Naive thymus-derived CD8-positive, alpha-beta T cell (primary cell): ENCODE measurements at regions not wholly inside any gene's neighbourhood (a gene's known extent, or its start where the extent isn't known, plus 50 kb on each side); places are given as distances from the start of the nearest gene placed in this dataset.
"Not testable (repeated sequence)": the region's sequence is repeated elsewhere in the genome, so short reads cannot be mapped to it uniquely, and the experiment has no call there.

ENCODE experiments used
- ATAC-seq, 2 donors: fragments of 150-1000 bp; cut with Tn5 transposase in 1 of 2; sonication (Bioruptor Pico), chemical (Tn5 transposase) in 1 of 2; 1 replicate in 1 of 2; 2 replicates in 1 of 2; pipeline ENCODE4 v1.10.0; 2021; ENCODE audit warnings: mild to moderate bottlenecking in 2 of 2, moderate library complexity in 2 of 2
- POLR2A ChIA-PET: fragments of 350-600 bp; sonication (Branson Sonifier 250); formaldehyde crosslinking; loops from one replicate; lab custom pipeline; 2021; ENCODE audit warnings: antibody characterized with exemption; lab: Charles Lee
- DNase-seq, 10 donors: peaks; one replicate each; pipeline versions ENCODE4 v3.0.0 to v3.0.0-alpha.2; 2020 to 2022
- H3K27ac Mint-ChIP-seq, 10 donors: one replicate each; pipeline ENCODE4 v1.8.0; 2020 to 2022; ENCODE audit warnings: mild to moderate bottlenecking in 10 of 10, mixed read lengths in 10 of 10, moderate library complexity in 4 of 10, inconsistent platforms in 1 of 10
- H3K27me3 Mint-ChIP-seq, 5 donors: one replicate each; pipeline ENCODE4 v1.8.0; 2021 to 2022; ENCODE audit warnings: mixed read lengths in 5 of 5
- H3K36me3 Mint-ChIP-seq, 3 donors: one replicate each; pipeline ENCODE4 v1.8.0; 2020 to 2022; ENCODE audit warnings: mixed read lengths in 3 of 3, mild to moderate bottlenecking in 2 of 3, inconsistent platforms in 1 of 3
- H3K4me1 Mint-ChIP-seq, 4 donors: one replicate each; pipeline ENCODE4 v1.8.0; 2021 to 2022; ENCODE audit warnings: mixed read lengths in 4 of 4
- H3K4me3 Mint-ChIP-seq, 10 donors: one replicate each; pipeline ENCODE4 v1.8.0; 2020 to 2022; ENCODE audit warnings: mild to moderate bottlenecking in 10 of 10, mixed read lengths in 10 of 10, moderate library complexity in 6 of 10, inconsistent platforms in 1 of 10
- H3K9me3 Mint-ChIP-seq, 9 donors: one replicate each; pipeline ENCODE4 v1.8.0; 2020 to 2022; ENCODE audit warnings: mixed read lengths in 9 of 9, mild to moderate bottlenecking in 3 of 9, inconsistent platforms in 1 of 9, moderate library complexity in 1 of 9

DNA sequence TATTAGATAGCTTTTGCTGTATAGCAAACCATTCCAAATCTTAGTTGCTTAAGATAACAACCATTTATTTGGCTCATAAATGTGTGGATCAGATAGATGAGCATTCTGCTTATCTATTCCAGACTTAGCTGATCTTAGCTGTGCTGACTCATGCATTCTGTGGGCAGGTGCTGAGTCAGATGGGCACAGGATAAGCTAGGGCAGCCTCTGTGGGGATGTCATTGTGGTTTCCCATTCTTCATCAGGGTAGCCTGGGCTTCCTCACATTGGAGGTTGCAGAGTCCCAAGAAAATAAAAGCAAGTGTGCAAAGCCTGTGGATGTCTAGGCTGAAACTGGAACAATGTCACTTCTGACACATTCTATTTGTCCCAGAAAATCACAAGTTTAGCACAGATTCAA lies 917.0 kb downstream of the TYW1 start:
- no peak for ATAC-seq
- no peak for DNase-seq
- Mint-ChIP-seq H3K27me3 (no peaks in the 10 kb centered on the region), H3K9me3 (peaks cover 10 to 47% (median 37%) of the 10 kb centered on the region in 9 donors), H3K36me3 (peaks cover 0 to 31% (median 0%) of the 10 kb centered on the region in 3 donors), H3K4me3 (no peak overlapping the region), H3K4me1 (peaks cover 3 to 8% (median 5%) of the 10 kb centered on the region in 4 donors), H3K27ac (no peak overlapping the region)
- POLR2A ChIA-PET: no interaction called here

DNA sequence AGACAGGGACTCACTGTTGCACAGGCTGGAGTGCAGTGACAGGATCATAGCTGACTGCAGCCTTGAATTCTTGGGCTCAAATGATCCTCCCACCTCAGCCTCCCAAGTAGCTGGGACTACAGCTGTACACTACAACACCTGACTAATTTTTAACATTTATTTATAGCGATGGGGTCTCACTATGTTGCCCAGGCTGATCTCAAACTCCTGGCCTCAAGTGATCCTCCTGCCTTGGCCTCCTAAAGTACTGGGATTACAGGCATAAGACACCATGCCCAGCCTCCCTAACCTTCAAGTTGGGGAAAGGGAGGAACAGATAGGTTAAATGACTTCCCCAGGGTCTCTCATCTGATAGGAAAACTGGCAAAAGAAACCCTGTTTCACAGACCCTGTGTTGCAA lies 919.5 kb downstream of the TYW1 start:
- H3K27me3 Mint-ChIP-seq, H3K4me3 Mint-ChIP-seq, POLR2A ChIA-PET, DNase-seq, ATAC-seq, H3K27ac Mint-ChIP-seq: not testable (repeated sequence)
- H3K4me1 Mint-ChIP-seq: peaks cover 3 to 14% (median 6%) of the 10 kb centered on the region in 4 donors
- peaks cover 0 to 38% (median 0%) of the 10 kb centered on the region in 3 donors for H3K36me3 Mint-ChIP-seq
- H3K9me3 Mint-ChIP-seq: peaks cover 16 to 62% (median 41%) of the 10 kb centered on the region in 9 donors

DNA sequence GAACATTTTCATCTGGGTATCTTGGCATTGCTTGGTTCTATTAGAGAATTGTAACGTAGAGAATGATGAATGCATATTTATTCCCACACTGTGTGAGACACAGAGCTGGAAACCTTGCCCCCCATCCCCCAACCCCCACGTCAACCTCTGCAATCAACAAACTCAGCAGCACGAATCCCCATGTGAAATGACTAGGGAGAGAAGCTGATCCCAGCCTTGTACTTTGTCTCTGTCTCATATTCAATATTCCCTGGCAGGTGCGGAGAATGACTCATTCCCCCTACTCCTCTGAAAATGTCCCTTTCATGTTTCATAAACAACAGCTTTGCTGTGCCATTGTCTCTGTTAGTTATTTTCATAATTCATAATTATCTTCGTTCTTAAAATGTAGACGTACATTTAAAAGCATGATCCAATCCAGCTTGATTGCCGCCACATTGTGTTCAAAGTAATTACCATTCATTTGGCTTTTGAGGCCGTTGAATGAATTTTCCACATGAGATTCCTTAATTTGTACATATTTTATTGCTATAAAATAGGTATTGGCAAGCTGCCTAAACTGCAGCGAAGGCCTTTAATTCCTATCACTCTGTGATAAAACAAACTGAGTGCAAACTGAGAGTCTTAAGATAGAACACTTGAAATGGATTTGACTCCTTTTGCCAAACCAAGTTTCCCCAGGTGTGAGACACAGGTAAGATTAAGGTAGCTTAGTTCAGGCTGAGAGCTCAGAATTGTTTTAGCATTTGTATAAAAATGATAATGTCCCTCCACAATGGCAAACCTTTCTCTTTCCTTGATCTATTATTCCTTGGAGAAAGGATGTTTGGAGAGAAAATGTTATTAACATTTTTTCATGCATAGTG lies 920.2 kb downstream of the TYW1 start:
- no peaks in the 10 kb centered on the region for H3K27me3 Mint-ChIP-seq
- peaks cover 3 to 14% (median 6%) of the 10 kb centered on the region in 4 donors for H3K4me1 Mint-ChIP-seq
- peaks cover 0 to 42% (median 0%) of the 10 kb centered on the region in 3 donors for H3K36me3 Mint-ChIP-seq
- peaks cover 18 to 66% (median 45%) of the 10 kb centered on the region in 9 donors for H3K9me3 Mint-ChIP-seq
- no peak for ATAC-seq
- no peak for DNase-seq
- no peak overlapping the region for H3K4me3 Mint-ChIP-seq
- POLR2A ChIA-PET: no interaction called here
- H3K27ac Mint-ChIP-seq: no peak overlapping the region

DNA sequence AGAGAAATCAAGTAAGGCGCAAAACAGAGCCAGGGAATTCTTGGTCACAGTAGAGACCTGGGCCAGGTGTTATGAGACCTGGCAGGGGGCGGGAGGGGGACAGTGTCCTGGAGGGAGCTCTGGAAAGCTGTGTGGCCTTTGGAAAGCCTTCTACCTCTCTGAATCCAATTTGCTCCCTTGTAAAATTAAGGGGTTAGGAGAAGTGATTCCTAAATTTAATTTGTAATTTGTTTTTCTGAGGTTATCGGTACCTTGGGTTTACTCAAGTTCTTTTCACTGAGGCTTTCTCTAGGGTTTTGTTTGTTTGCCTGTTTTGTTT lies 920.8 kb downstream of the TYW1 start:
- DNase-seq: no peak
- Mint-ChIP-seq H3K9me3 (peaks cover 19 to 71% (median 45%) of the 10 kb centered on the region in 9 donors), H3K36me3 (peaks cover 0 to 42% (median 0%) of the 10 kb centered on the region in 3 donors), H3K4me3 (no peak overlapping the region), H3K27me3 (no peaks in the 10 kb centered on the region), H3K4me1 (peaks cover 3 to 14% (median 6%) of the 10 kb centered on the region in 4 donors), H3K27ac (no peak overlapping the region)
- POLR2A ChIA-PET: no interaction called here
- no peak for ATAC-seq

DNA sequence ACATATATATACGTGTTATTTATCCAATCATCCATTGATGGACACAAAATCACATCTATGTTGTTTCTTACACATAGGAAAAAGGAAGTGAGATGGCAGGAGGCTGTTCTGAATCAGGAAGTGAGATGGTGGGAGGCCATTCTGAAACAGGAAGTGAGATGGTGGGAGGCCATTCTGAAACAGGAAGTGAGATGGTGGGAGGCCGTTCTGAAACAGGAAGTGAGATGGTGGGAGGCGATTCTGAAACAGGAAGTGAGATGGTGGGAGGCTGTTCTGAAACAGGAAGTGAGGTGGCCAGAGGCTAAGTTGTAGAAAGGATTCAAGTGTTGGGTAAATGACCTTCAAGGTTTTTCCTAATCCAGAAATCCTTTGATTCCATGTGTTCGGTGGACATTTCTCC lies 921.5 kb downstream of the TYW1 start:
- POLR2A ChIA-PET: no interaction called here
- peaks cover 0 to 42% (median 0%) of the 10 kb centered on the region in 3 donors for H3K36me3 Mint-ChIP-seq
- peak overlapping the region in 8 of 10 donors; percentile 38 to 90 (median 58) for H3K27ac Mint-ChIP-seq
- ATAC-seq: no peak
- peak overlapping the region in 5 of 10 donors; percentile 34 to 55 (median 42) for H3K4me3 Mint-ChIP-seq
- peaks cover 17 to 71% (median 42%) of the 10 kb centered on the region in 9 donors for H3K9me3 Mint-ChIP-seq
- H3K4me1 Mint-ChIP-seq: peaks cover 3 to 14% (median 6%) of the 10 kb centered on the region in 4 donors
- peak in 2 of 10 donors; percentile 7 to 16 for DNase-seq
- H3K27me3 Mint-ChIP-seq: no peaks in the 10 kb centered on the region

DNA sequence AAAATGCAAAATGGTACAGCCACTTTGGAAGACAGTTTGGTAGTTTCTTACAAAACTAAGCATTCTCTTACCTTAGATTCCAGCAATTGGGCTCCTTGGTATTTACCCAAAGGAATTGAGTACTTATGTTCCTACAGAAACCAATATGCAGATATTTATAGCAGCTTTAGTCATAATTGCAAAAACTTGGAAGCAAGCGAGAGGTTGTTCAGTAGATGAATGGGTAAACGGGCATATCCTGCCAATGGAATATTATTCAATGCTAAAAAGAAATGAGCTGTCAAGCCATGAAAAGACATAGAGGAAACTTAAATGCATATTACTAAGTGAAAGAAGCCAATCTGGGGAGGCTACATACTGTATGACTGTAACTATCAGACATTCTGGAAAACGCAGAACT lies 926.7 kb downstream of the TYW1 start:
- H3K9me3 Mint-ChIP-seq: peaks cover 9 to 53% (median 28%) of the 10 kb centered on the region in 9 donors
- H3K4me3 Mint-ChIP-seq: no peak overlapping the region
- POLR2A ChIA-PET: no interaction called here
- DNase-seq: no peak
- peaks cover 1 to 11% (median 2%) of the 10 kb centered on the region in 4 donors for H3K4me1 Mint-ChIP-seq
- H3K36me3 Mint-ChIP-seq: peaks cover 0 to 14% (median 0%) of the 10 kb centered on the region in 3 donors
- ATAC-seq: no peak
- H3K27me3 Mint-ChIP-seq: no peaks in the 10 kb centered on the region
- no peak overlapping the region for H3K27ac Mint-ChIP-seq

DNA sequence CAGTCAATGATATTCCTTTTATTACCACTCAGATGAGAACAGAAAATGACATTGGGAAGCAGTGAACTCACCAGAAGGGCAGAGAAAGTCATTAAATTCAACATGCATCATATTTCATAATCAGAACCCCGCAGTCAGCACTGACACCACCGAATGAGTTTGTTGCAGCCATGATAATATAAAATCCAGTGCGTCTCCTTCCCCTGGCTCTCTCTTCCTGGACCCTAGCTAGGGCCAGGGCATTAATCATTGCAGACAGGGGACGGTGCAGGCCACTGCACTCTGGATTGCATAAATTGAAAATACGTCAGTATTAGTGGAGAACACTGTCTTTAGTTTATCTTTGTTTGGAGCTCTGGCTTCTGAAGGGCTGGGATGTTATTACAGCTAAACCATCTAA lies 931.5 kb downstream of the TYW1 start:
- H3K4me3 Mint-ChIP-seq: no peak overlapping the region
- H3K36me3 Mint-ChIP-seq: peaks cover 0 to 7% (median 0%) of the 10 kb centered on the region in 3 donors
- no peaks in the 10 kb centered on the region for H3K27me3 Mint-ChIP-seq
- DNase-seq (no peak), ATAC-seq (no peak)
- peaks cover 0 to 23% (median 12%) of the 10 kb centered on the region in 9 donors for H3K9me3 Mint-ChIP-seq
- POLR2A ChIA-PET: no interaction called here
- no peak overlapping the region for H3K27ac Mint-ChIP-seq
- H3K4me1 Mint-ChIP-seq: no peaks in the 10 kb centered on the region

DNA sequence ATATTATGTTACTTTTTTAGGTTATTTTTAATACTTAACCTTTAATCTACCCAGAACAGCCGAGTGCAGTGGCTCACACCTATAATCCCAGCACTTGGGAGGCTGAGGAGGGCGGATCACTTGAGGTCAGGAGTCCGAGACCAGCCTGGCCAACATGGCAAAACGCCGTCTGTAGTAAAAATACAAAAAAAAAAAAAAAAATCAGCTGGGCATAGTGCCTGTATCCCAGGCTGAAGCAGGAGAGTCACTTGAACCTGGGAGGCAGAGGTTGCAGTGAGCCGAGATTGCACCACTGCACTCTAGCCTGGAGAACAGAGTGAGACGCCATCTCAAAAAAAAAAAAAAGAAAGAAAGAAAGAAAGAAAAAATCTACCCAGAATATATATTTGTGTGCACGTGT lies 939.8 kb downstream of the TYW1 start:
- H3K36me3 Mint-ChIP-seq, ATAC-seq, DNase-seq, H3K27ac Mint-ChIP-seq, POLR2A ChIA-PET, H3K4me3 Mint-ChIP-seq, H3K27me3 Mint-ChIP-seq, H3K4me1 Mint-ChIP-seq: not testable (repeated sequence)
- peaks cover 0 to 23% (median 12%) of the 10 kb centered on the region in 9 donors for H3K9me3 Mint-ChIP-seq

DNA sequence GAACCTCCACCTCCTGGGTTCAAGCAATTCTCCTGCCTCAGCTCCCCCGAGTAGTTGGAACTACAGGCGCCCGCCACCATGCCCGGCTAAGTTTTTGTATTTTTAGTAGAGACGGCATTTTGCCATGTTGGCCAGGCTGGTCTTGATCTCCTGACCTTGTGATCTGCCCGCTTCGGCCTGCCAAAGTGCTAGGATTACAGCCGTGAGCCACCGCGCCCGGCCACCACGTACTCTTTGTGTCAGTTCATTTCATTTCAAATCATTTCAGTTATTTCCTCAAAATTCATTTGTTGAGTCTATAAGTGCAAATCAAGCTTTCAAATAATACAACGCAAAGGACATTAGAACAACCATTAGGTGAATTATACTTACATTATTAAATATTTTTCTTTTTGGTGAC lies 943.8 kb downstream of the TYW1 start:
- ATAC-seq (no peak), DNase-seq (no peak)
- POLR2A ChIA-PET: no interaction called here
- no peaks in the 10 kb centered on the region for H3K27me3 Mint-ChIP-seq
- no peaks in the 10 kb centered on the region for H3K4me1 Mint-ChIP-seq
- no peak overlapping the region for H3K4me3 Mint-ChIP-seq
- peaks cover 2 to 27% (median 18%) of the 10 kb centered on the region in 9 donors for H3K9me3 Mint-ChIP-seq
- H3K27ac Mint-ChIP-seq: no peak overlapping the region
- peaks cover 0 to 6% (median 0%) of the 10 kb centered on the region in 3 donors for H3K36me3 Mint-ChIP-seq

DNA sequence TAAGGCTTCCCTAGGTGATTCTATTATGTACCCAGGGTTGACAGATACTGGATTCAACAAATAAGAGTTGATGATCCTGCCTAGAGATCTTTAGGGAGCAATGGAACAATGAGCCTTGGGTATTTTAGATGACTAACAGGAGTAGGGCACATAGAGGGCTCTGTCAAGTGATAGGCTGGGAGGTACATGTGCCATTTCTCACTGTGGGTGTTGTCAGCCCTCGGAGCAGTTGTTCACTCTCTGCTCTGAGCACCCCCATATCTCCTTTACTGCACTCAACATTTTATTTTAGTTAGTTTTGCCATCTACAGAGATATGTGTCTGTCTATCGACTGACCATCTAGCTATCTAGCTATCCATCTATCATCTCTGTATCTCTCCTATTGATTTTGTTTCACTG lies 950.6 kb downstream of the TYW1 start:
- peaks cover 0 to 6% (median 0%) of the 10 kb centered on the region in 3 donors for H3K36me3 Mint-ChIP-seq
- peaks cover 0 to 2% (median 0%) of the 10 kb centered on the region in 4 donors for H3K4me1 Mint-ChIP-seq
- POLR2A ChIA-PET: no interaction called here
- no peak for ATAC-seq
- H3K9me3 Mint-ChIP-seq: peaks cover 0 to 31% (median 14%) of the 10 kb centered on the region in 9 donors
- H3K27ac Mint-ChIP-seq: no peak overlapping the region
- no peak overlapping the region for H3K4me3 Mint-ChIP-seq
- H3K27me3 Mint-ChIP-seq: no peaks in the 10 kb centered on the region
- no peak for DNase-seq

DNA sequence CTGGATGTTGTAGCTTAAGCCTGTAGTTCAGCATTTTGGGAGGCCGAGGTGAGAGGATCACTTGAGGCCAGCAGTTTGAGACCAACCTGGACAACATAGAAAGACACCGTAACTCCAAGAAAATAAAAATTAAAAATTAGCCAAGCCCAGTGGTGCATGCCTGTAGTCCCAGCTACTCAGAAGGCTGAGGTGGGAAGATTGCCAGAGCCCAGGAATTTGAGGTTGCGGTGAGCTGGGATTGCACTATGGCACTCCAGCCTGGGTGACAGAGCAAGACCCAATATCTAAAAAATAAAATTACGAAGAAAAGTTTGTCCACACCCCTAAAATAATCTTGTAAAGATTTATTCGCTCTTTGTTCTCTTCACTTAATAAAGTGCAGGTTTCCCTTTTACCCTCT lies 951.0 kb downstream of the TYW1 start:
- Mint-ChIP-seq H3K27ac (no peak overlapping the region), H3K27me3 (no peaks in the 10 kb centered on the region), H3K9me3 (peaks cover 0 to 31% (median 13%) of the 10 kb centered on the region in 9 donors), H3K4me3 (no peak overlapping the region), H3K4me1 (peaks cover 0 to 2% (median 0%) of the 10 kb centered on the region in 4 donors), H3K36me3 (peaks cover 0 to 6% (median 0%) of the 10 kb centered on the region in 3 donors)
- no peak for ATAC-seq
- POLR2A ChIA-PET: no interaction called here
- no peak for DNase-seq

DNA sequence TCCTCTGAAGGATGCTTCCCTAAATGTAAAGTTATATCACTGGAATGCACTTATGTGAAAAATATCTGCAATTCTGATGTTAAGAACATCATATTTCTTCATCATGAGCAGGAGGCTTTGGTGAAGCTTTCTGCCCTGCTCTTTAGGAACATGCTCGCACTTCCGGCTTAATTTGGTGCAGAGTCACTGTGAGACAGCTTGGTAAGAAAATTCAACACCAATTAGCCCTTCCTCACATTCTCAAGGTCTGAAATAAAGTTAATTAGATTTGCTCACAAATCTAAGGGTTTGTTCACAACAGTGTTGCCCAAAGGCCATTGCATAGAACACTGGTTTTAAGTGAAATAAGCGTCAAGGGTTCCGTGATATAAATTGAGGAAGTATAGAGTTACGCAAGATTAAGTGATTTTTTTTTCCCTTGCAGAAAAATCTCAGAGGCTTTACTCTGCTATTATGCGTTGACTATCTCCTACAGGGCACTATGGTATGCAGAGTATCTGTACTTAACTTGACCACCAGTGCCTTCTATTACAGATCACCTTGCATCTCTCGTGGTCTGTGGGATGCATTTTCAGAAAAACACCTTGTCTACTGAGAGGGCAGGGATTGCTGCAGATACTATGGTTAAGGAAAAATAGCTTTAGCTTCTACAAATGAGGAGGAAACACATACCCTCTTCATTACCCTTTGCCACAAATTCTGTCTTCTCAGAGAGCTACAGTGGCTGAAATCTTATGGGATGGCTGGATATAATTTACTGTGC lies 953.9 kb downstream of the TYW1 start:
- Mint-ChIP-seq H3K36me3 (peaks cover 0 to 2% (median 0%) of the 10 kb centered on the region in 3 donors), H3K4me1 (peaks cover 0 to 2% (median 0%) of the 10 kb centered on the region in 4 donors), H3K27ac (no peak overlapping the region), H3K9me3 (peaks cover 0 to 39% (median 9%) of the 10 kb centered on the region in 9 donors), H3K27me3 (peaks cover 0 to 10% (median 0%) of the 10 kb centered on the region in 5 donors), H3K4me3 (no peak overlapping the region)
- DNase-seq (no peak), ATAC-seq (no peak)
- POLR2A ChIA-PET: no interaction called here

DNA sequence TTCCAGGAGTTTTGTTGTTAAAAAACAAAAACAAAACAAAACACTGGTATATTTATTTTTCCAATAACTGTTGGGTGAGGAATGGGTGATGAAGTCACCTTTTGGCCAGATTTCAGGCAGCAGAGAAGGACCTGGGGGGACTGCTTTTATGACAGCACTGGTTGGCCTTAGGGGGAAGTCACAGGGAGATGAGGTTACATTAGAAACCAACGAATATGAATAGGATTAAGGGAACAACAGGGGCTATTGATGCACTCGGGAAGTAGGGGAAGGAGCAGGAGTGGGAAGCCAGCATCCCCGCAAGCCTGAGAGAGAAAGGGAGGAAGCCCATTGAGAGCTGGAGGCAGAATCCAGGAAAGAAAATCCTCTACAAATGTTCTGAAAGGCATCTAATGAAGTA lies 958.4 kb downstream of the TYW1 start:
- ATAC-seq: no peak
- Mint-ChIP-seq H3K27me3 (peaks cover 0 to 10% (median 0%) of the 10 kb centered on the region in 5 donors), H3K4me1 (no peaks in the 10 kb centered on the region), H3K9me3 (peaks cover 0 to 35% (median 14%) of the 10 kb centered on the region in 9 donors), H3K36me3 (peaks cover 0 to 10% (median 0%) of the 10 kb centered on the region in 3 donors), H3K4me3 (no peak overlapping the region), H3K27ac (no peak overlapping the region)
- DNase-seq: no peak
- POLR2A ChIA-PET: no interaction called here
